Esophagus muscularis mucosa (tissue), 4 donors: ENCODE measurements at regions not wholly inside any gene's neighbourhood (a gene's known extent, or its start where the extent isn't known, plus 50 kb on each side); places are given as distances from the start of the nearest gene placed in this dataset.

ENCODE experiments used
- DNase-seq: peaks from one replicate; pipeline ENCODE4 v3.0.0-alpha.2; 2017; ENCODE audit errors: extremely low spot score
- H3K27ac ChIP-seq, 4 donors: fragments of 200-600 bp; sonication (generic); replicated peaks in 1 of 4; 1 replicate in 3 of 4; 2 replicates in 1 of 4; pipeline ENCODE4 v1.5.1; 2016 to 2019; ENCODE audit warnings: mild to moderate bottlenecking in 1 of 4
- H3K27me3 ChIP-seq, 4 donors: fragments of 200-600 bp; sonication (generic); one replicate each; pipeline versions ENCODE4 v1.5.1 to v1.6.0; 2016 to 2019
- H3K36me3 ChIP-seq, 4 donors: fragments of 200-600 bp; sonication (generic); one replicate each; pipeline ENCODE4 v1.5.1; 2016 to 2019
- H3K4me1 ChIP-seq, 4 donors: fragments of 200-600 bp; sonication (generic); one replicate each; pipeline ENCODE4 v1.5.1; 2016 to 2019
- H3K4me3 ChIP-seq, 4 donors: fragments of 200-600 bp; sonication (generic); 1 replicate in 2 of 4; 2 replicates in 2 of 4; pipeline ENCODE4 v1.5.1; 2016 to 2019; ENCODE audit warnings: mild to moderate bottlenecking in 4 of 4, moderate library complexity in 1 of 4
- H3K9me3 ChIP-seq, 4 donors: fragments of 200-600 bp; sonication (generic); 1 replicate in 3 of 4; 2 replicates in 1 of 4; pipeline ENCODE4 v1.5.1; 2016 to 2019
- EP300 ChIP-seq: sonication (generic); formaldehyde crosslinking; IDR thresholded peaks from one replicate; pipeline ENCODE4 v1.6.1; 2017; ENCODE audit warnings: antibody characterized with exemption
- POLR2A ChIP-seq: fragments of 450-650 bp; IDR thresholded peaks from one replicate; pipeline ENCODE4 v1.6.1; 2017; ENCODE audit warnings: antibody characterized with exemption, moderate library complexity, mild to moderate bottlenecking, low read depth
- POLR2AphosphoS5 ChIP-seq, 2 donors: sonication (generic); formaldehyde crosslinking; IDR thresholded peaks; one replicate each; pipeline ENCODE4 v1.6.1; 2017; ENCODE audit warnings: antibody characterized with exemption in 2 of 2
- WGBS: methylation state at CpG from one replicate; pipeline ENCODE4 v1.1.5; 2018; 5-methylcytosine and 5-hydroxymethylcytosine counted together
- intact Hi-C: fragments of 100-400 bp; cut with DNase I; formaldehyde crosslinking; loops from one replicate; pipeline ENCODE4 v1.15.1; 2023
- TF ChIP-seq, protein P1 (sequence below), 3 experiments: fragments of 200-600 bp in 2 of 3; fragments of 450-650 bp in 1 of 3; sonication (generic) in 2 of 3; IDR thresholded peaks; one replicate each; pipeline ENCODE4 v1.5.1; 2017 to 2019; ENCODE audit warnings: antibody characterized with exemption in 3 of 3, mild to moderate bottlenecking in 2 of 3, moderate library complexity in 1 of 3

DNA sequence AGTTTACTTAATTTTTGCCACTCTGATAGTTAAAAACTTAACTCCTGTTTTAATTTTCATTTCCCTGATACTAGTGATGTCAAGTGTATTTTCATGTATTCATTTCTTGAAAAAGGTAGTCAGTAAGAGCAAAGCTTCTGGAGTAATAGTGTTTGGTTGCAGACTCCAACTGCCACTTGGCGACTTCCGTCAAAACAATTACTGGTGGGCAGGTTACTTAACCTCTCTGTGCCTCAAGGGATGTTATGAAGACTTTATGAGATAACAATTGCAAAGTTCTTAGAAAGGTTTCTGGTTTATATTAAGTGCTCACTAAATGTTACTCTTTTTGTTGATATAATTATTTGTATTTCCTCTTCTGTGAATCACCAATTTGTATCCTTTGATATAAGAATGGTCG lies 129.7 kb downstream of the NFKBIZ start:
- H3K4me3 ChIP-seq, result no peak overlapping the region
- no peak overlapping the region for H3K27ac ChIP-seq
- intact Hi-C loops, result loop anchor here (10.0 kb wide), 1 partner anchor 164 kb away; no protein-coding TSS in a partner anchor
- no peaks in the 10 kb centered on the region for H3K9me3 ChIP-seq
- no peak for TF ChIP-seq POLR2AphosphoS5 (IDR thresholded peaks at IDR 0.05)
- TF ChIP-seq POLR2A, result no peak
- TF ChIP-seq EP300, result no peak
- TF ChIP-seq, protein P1, sequence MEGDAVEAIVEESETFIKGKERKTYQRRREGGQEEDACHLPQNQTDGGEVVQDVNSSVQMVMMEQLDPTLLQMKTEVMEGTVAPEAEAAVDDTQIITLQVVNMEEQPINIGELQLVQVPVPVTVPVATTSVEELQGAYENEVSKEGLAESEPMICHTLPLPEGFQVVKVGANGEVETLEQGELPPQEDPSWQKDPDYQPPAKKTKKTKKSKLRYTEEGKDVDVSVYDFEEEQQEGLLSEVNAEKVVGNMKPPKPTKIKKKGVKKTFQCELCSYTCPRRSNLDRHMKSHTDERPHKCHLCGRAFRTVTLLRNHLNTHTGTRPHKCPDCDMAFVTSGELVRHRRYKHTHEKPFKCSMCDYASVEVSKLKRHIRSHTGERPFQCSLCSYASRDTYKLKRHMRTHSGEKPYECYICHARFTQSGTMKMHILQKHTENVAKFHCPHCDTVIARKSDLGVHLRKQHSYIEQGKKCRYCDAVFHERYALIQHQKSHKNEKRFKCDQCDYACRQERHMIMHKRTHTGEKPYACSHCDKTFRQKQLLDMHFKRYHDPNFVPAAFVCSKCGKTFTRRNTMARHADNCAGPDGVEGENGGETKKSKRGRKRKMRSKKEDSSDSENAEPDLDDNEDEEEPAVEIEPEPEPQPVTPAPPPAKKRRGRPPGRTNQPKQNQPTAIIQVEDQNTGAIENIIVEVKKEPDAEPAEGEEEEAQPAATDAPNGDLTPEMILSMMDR (IDR thresholded peaks at IDR 0.05), result no peak
- DNase-seq, result no peak
- no peaks in the 10 kb centered on the region for H3K27me3 ChIP-seq
- H3K36me3 ChIP-seq, result no peaks in the 10 kb centered on the region
- peaks cover 0 to 30% (median 30%) of the 10 kb centered on the region in 4 donors for H3K4me1 ChIP-seq
- 94% methylated on average over 3 of the region's 3 CpGs for WGBS

DNA sequence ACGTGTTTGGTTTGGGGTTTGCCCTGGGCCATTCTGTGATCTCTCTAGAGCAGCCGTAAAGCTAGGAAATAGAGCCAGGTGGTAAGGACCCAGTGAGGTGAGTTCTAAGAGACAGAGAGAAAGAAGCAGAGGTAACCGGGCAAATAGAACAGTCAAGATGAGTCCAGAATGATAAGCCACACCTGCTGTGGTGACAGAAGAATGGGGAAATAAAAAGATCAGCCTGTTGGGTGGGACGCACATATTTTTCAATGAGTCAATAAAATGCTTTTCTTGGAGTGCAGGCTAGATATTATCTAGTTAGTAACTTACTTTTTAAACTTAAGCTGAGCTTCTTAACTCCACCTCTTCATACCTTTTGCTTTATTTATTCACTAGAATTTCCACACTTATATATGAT lies 135.0 kb downstream of the NFKBIZ start:
- H3K9me3 ChIP-seq, result no peaks in the 10 kb centered on the region
- DNase-seq, result no peak
- no peak overlapping the region for H3K27ac ChIP-seq
- intact Hi-C loops, result no loop called here
- WGBS, result 84% methylated on average over 4 of the region's 4 CpGs
- no peaks in the 10 kb centered on the region for H3K36me3 ChIP-seq
- no peak for TF ChIP-seq POLR2A
- TF ChIP-seq POLR2AphosphoS5 (IDR thresholded peaks at IDR 0.05), result no peak
- TF ChIP-seq, protein P1 (IDR thresholded peaks at IDR 0.05), result no peak
- no peak for TF ChIP-seq EP300
- H3K27me3 ChIP-seq, result no peaks in the 10 kb centered on the region
- H3K4me3 ChIP-seq, result no peak overlapping the region
- no peaks in the 10 kb centered on the region for H3K4me1 ChIP-seq

DNA sequence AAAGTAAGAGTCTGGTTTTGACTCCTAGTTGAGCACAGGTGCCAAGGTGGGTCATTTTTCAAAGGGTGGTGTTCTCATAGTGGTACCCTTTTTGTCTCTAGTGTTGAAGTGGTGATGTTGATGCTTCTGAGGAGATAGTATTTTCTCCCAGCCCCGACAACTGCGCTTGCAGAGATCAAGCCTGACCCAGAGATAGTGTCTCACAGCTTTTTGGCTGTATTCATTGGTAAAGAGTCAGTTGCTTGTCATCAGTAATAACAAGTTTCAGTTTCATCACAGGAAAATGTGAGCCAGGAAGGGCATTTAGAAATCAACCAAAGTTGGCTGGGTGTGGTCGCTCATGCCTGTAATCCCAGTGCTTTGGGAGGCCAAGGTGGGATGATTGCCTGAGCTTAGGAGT lies 139.3 kb downstream of the NFKBIZ start:
- no peak overlapping the region for H3K27ac ChIP-seq
- H3K9me3 ChIP-seq, result no peaks in the 10 kb centered on the region
- no peaks in the 10 kb centered on the region for H3K4me1 ChIP-seq
- 83% methylated on average over 3 of the region's 3 CpGs for WGBS
- no peaks in the 10 kb centered on the region for H3K36me3 ChIP-seq
- TF ChIP-seq EP300, result no peak
- TF ChIP-seq, protein P1 (IDR thresholded peaks at IDR 0.05), result no peak
- TF ChIP-seq POLR2A, result no peak
- TF ChIP-seq POLR2AphosphoS5 (IDR thresholded peaks at IDR 0.05), result no peak
- DNase-seq, result no peak
- intact Hi-C loops, result no loop called here
- H3K4me3 ChIP-seq, result no peak overlapping the region
- H3K27me3 ChIP-seq, result no peaks in the 10 kb centered on the region

DNA sequence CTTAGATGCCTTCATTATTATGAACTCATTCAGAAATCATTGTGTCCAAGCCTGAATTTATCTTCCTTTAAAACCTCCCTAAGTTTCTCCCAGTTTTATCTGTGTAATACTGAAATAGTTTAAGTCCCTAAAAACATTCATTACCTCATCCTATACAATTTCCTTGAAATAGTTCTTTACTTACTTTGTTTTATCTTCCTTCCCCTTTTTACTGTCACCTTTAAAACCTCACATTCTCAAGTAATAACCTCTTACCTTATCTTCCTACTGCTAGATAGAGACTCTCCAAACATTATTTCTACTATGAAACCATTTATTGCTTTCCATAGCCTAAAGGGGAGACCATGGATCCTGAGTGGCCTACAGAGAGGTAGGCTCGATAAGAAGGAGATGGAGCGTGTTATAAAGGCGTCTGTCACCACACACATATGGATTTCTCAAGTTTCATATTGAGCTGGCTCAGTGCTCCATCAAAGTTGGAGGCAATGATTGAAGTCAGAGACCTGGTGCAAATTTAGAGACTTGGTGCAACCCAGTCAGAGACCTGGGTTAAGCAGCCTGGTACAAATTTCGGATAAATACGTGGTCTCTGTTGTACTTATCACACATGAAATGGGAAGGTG lies 140.4 kb downstream of the NFKBIZ start:
- DNase-seq, result no peak
- no peak overlapping the region for H3K27ac ChIP-seq
- no peaks in the 10 kb centered on the region for H3K36me3 ChIP-seq
- 94% methylated on average over 5 of the region's 5 CpGs for WGBS
- H3K27me3 ChIP-seq, result no peaks in the 10 kb centered on the region
- intact Hi-C loops, result no loop called here
- H3K4me3 ChIP-seq, result no peak overlapping the region
- TF ChIP-seq, protein P1 (IDR thresholded peaks at IDR 0.05), result no peak
- TF ChIP-seq EP300, result no peak
- no peak for TF ChIP-seq POLR2AphosphoS5 (IDR thresholded peaks at IDR 0.05)
- no peak for TF ChIP-seq POLR2A
- H3K4me1 ChIP-seq, result no peaks in the 10 kb centered on the region
- no peaks in the 10 kb centered on the region for H3K9me3 ChIP-seq

DNA sequence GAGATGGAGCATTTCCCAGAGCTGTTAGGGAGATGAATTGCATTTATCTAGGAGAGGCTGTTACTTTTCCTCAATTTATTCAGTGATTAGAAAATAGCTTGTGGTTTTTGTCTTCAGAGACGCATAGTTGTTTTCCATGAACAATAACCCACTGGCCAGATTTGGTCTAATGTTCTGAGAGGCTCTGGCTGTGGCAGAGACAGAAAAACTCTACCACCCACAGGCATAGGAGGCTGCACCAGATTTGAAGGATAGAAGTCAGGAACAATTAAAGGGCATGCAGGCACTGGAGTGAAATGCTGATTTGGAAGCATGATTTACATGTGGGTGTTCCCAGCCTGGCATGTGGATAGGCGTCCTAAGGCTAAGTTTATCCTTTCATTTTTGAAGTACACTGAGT lies 143.5 kb downstream of the NFKBIZ start:
- H3K4me1 ChIP-seq, result no peaks in the 10 kb centered on the region
- H3K4me3 ChIP-seq, result no peak overlapping the region
- no peak for DNase-seq
- H3K27me3 ChIP-seq, result no peaks in the 10 kb centered on the region
- no peaks in the 10 kb centered on the region for H3K36me3 ChIP-seq
- no peaks in the 10 kb centered on the region for H3K9me3 ChIP-seq
- intact Hi-C loops, result no loop called here
- H3K27ac ChIP-seq, result no peak overlapping the region
- TF ChIP-seq POLR2A (no peak), POLR2AphosphoS5 (IDR thresholded peaks at IDR 0.05) (no peak), EP300 (no peak)
- TF ChIP-seq, protein P1 (IDR thresholded peaks at IDR 0.05), result no peak
- WGBS, result 87% methylated on average over 2 of the region's 2 CpGs
